HepG2 (cell line): ENCODE measurements at regions not wholly inside any gene's neighbourhood (a gene's known extent, or its start where the extent isn't known, plus 50 kb on each side); places are given as distances from the start of the nearest gene placed in this dataset.

Experiments
- ATAC-seq: fragments of 200-7000 bp; cut with Tn5 transposase; 3 replicates; pipeline ENCODE4 v1.9.1; 2020; ENCODE audit warnings: mild to moderate bottlenecking, moderate library complexity
- BruUV-seq: library from RNA; stranded (reverse); fragments of 400-500 nt; replicated peaks from 2 replicates; lab custom pipeline; 2021; lab: Mats Ljungman, UMichigan
- CTCF ChIA-PET: fragments of 300-600 bp; formaldehyde crosslinking; extraction: SDS; loops from one replicate; lab custom pipeline; 2021; ENCODE audit warnings: low total read pairs, inconsistent platforms, low intra/inter-chr PET ratio; lab: Yijun Ruan, JAX
- POLR2A ChIA-PET: fragments of 350-600 bp; sonication (Branson Sonifier 250); formaldehyde crosslinking; loops from one replicate; lab custom pipeline; 2020; ENCODE audit warnings: antibody characterized with exemption, inconsistent platforms; lab: Yijun Ruan, JAX
- DNase-seq: peaks from one replicate; pipeline ENCODE4 v3.0.0-alpha.2; 2015; ENCODE audit warnings: low spot score
- FAIRE-seq: peaks from 3 replicates; lab custom pipeline; 2011; peaks lifted over from hg19 to GRCh38; lab: Jason Lieb, UNC
- H2AFZ ChIP-seq: one replicate; pipeline ENCODE4 v1.6.1; 2011; ENCODE audit warnings: low read length, inconsistent platforms
- H3K27ac ChIP-seq: fragments of 300-600 bp; 3 replicates; pipeline ENCODE4 v1.8.0; 2011; ENCODE audit warnings: mixed run types, mild to moderate bottlenecking, mixed read lengths, low read length, inconsistent platforms; ENCODE audit not compliant: insufficient read depth; ENCODE audit errors: extremely low read length
- H3K27me3 ChIP-seq, 2 experiments: fragments of 200-600 bp in 1 of 2; 2 replicates in 1 of 2; 3 replicates in 1 of 2; pipeline versions ENCODE4 v1.6.0 to v1.8.0; 2011; ENCODE audit warnings: low read length in 2 of 2, mild to moderate bottlenecking in 2 of 2, moderate library complexity in 2 of 2, inconsistent platforms in 1 of 2; ENCODE audit not compliant: insufficient read depth in 2 of 2, control insufficient read depth in 1 of 2
- H3K36me3 ChIP-seq, 2 experiments: fragments of 200-600 bp in 1 of 2; replicated peaks in 1 of 2; 2 replicates in 1 of 2; 3 replicates in 1 of 2; pipeline versions ENCODE4 v1.5.1 to v1.8.0; 2011; ENCODE audit warnings: low read length in 2 of 2, inconsistent platforms in 1 of 2; ENCODE audit not compliant: insufficient read depth in 2 of 2, control insufficient read depth in 1 of 2
- H3K4me1 ChIP-seq: 2 replicates; pipeline ENCODE4 v1.5.1; 2012; ENCODE audit warnings: low read length, inconsistent platforms; ENCODE audit not compliant: insufficient read depth
- H3K4me2 ChIP-seq: 2 replicates; pipeline ENCODE4 v1.6.0; 2011; ENCODE audit warnings: low read depth, low read length, inconsistent platforms
- H3K4me3 ChIP-seq, 3 experiments: fragments of 200-600 bp in 1 of 3; sonication (generic), shearing (Covaris generic) in 1 of 3; replicated peaks in 1 of 3; 2 replicates each; pipeline ENCODE4 v1.5.1; 2011 to 2016; ENCODE audit warnings: low read length in 3 of 3, inconsistent platforms in 2 of 3, low read depth in 2 of 3, mild to moderate bottlenecking in 2 of 3, control low read depth in 1 of 3, mixed read lengths in 1 of 3; ENCODE audit not compliant: insufficient read depth in 1 of 3
- H3K79me2 ChIP-seq: one replicate; pipeline ENCODE4 v1.6.1; 2011; ENCODE audit warnings: low read length, inconsistent platforms; ENCODE audit not compliant: insufficient read depth
- H3K9ac ChIP-seq: 2 replicates; pipeline ENCODE4 v1.6.0; 2011; ENCODE audit warnings: mild to moderate bottlenecking, low read depth, low read length, inconsistent platforms; ENCODE audit not compliant: insufficient read depth
- H3K9me3 ChIP-seq: 2 replicates; pipeline ENCODE4 v1.5.1; 2012; ENCODE audit warnings: mild to moderate bottlenecking, low read length
- H4K20me1 ChIP-seq: 2 replicates; pipeline ENCODE4 v1.6.0; 2011; ENCODE audit warnings: inconsistent platforms, mild to moderate bottlenecking, low read length, moderate library complexity; ENCODE audit not compliant: insufficient read depth
- CCDC6 ChIP-seq: sonication (generic); formaldehyde crosslinking; IDR thresholded peaks from 2 replicates; pipeline ENCODE4 v1.8.1; 2022; ENCODE audit warnings: mild to moderate bottlenecking, missing genetic modification reagents, moderate library complexity
- ELF3 ChIP-seq: IDR thresholded peaks from 2 replicates; pipeline ENCODE4 v1.6.1; 2016; ENCODE audit warnings: missing genetic modification reagents, missing compliant biosample characterization
- SMAD3 ChIP-seq: sonication (generic); formaldehyde crosslinking; IDR thresholded peaks from 2 replicates; pipeline ENCODE4 v1.4.0; 2020; ENCODE audit warnings: missing genetic modification reagents
- SRSF1 ChIP-seq: fragments of 200-400 bp; formaldehyde crosslinking; optimal IDR thresholded peaks from 2 replicates; pipeline ENCODE3; 2017; ENCODE audit warnings: mild to moderate bottlenecking, low read depth, low read length, moderate library complexity
- SUZ12 ChIP-seq: fragments of 150-350 bp; IDR thresholded peaks from 2 replicates; pipeline ENCODE4 v1.6.1; 2014; ENCODE audit warnings: low read depth, low read length
- TAF15 ChIP-seq: fragments of 200-400 bp; formaldehyde crosslinking; IDR thresholded peaks from one replicate; pipeline ENCODE4 v1.6.1; 2018; ENCODE audit warnings: mild to moderate bottlenecking, low read depth, low read length; ENCODE audit not compliant: poor library complexity, severe bottlenecking
- TCF12 ChIP-seq, 2 experiments: fragments of 450-650 bp in 1 of 2; sonication (generic) in 1 of 2; formaldehyde crosslinking in 1 of 2; IDR thresholded peaks; 2 replicates each; pipeline versions ENCODE4 v1.6.1 to v1.8.0; 2017 to 2022; ENCODE audit warnings: antibody characterized with exemption in 1 of 2, mild to moderate bottlenecking in 1 of 2, missing genetic modification reagents in 1 of 2, moderate library complexity in 1 of 2
- ZNF143 ChIP-seq: sonication (generic); formaldehyde crosslinking; IDR thresholded peaks from 2 replicates; pipeline ENCODE4 v1.4.0; 2020; ENCODE audit warnings: missing genetic modification reagents
- ZNF256 ChIP-seq: sonication (generic); formaldehyde crosslinking; conservative IDR thresholded peaks from 2 replicates; pipeline ENCODE4 v1.4.0; 2020; ENCODE audit warnings: missing genetic modification reagents
- ZNF350 ChIP-seq: sonication (generic); formaldehyde crosslinking; IDR thresholded peaks from 2 replicates; pipeline ENCODE4 v1.4.0; 2020; ENCODE audit warnings: mild to moderate bottlenecking, low read depth, missing genetic modification reagents, borderline replicate concordance
- ZSCAN12 ChIP-seq: sonication (generic); formaldehyde crosslinking; IDR thresholded peaks from 2 replicates; pipeline ENCODE4 v1.9.0; 2021; ENCODE audit warnings: mild to moderate bottlenecking, missing genetic modification reagents
- WGBS: methylation state at CpG from one replicate; pipeline ENCODE4 v1.1.6; 2017; ENCODE audit warnings: low lambda C conversion rate; 5-methylcytosine and 5-hydroxymethylcytosine counted together
- in situ Hi-C: cut with HindIII; loops from 2 replicates; pipeline ENCODE4 v1.10.0; 2017; ENCODE audit warnings: low pct_unique_long_range_greater_than_20kb; ENCODE audit not compliant: extremely low pct_ligation_motif_present
- intact Hi-C: fragments of 100-400 bp; cut with micrococcal nuclease; formaldehyde crosslinking; loops from one replicate; pipeline ENCODE4 v1.10.0; 2022; ENCODE audit not compliant: unreplicated experiment
- TF ChIP-seq, protein P1 (sequence below): sonication (generic); formaldehyde crosslinking; IDR thresholded peaks from 2 replicates; pipeline ENCODE4 v1.4.0; 2020; ENCODE audit warnings: missing genetic modification reagents

DNA sequence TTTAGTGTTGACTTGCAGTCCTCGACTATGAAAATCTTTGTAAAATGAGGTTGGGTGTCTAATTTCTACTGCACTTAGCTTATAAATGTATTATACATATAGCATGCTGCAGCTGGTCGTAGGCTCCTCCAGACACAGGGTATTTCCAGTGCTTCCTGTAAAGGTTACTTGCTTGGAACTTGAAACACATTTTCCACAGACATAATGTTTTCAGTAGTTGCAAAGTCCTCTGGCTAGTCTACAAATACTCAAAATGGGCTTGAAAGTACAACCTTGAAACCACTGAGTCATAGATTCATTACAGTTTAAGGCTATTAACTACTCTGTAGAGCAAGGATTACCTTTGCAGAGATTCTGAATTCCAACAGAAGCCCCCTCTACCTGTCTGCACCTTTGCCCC is 464.1 kb downstream of the RAP2B start:
- Histone ChIP-seq H3K9ac (no peak overlapping the region), H3K27ac (no peak overlapping the region), H4K20me1 (no peaks in the 10 kb centered on the region), H3K4me3 (no peak overlapping the region), H3K36me3 (no peaks in the 10 kb centered on the region), H2AFZ (no peak overlapping the region), H3K4me1 (no peaks in the 10 kb centered on the region), H3K79me2 (no peaks in the 10 kb centered on the region), H3K9me3 (no peaks in the 10 kb centered on the region), H3K4me2 (no peak overlapping the region), H3K27me3 (no peaks in the 10 kb centered on the region)
- no peak for ATAC-seq
- no peak for FAIRE-seq
- intact Hi-C loops (no loop called here), in situ Hi-C loops (no loop called here)
- 4% methylated on average over 2 of the region's 2 CpGs for WGBS
- BruUV-seq: no TSS peak
- CTCF ChIA-PET: no interaction called here
- POLR2A ChIA-PET: no interaction called here
- no peak for DNase-seq
- TF ChIP-seq ZNF350 (CRISPR knock-in tag): no peak

DNA sequence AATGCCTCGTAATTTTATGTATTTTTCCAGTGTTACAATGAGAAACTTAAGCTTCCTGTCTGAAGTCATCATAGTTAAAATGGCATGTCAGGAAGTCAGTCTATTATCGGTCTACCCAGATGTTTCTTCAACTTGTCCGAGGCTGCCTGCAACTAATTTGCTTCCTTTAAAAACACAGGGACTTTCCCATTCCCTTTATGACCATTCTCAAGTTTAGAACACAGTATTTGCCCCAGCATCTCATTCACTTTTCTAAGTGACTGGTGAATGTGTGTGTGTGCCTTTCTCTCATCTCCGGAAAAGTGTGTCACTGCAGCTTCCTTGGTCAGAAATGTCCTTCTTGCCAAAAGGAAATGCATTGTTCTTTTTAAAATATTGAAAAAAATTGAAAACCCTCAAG is 466.6 kb downstream of the RAP2B start:
- Histone ChIP-seq H3K36me3 (no peaks in the 10 kb centered on the region), H2AFZ (no peak overlapping the region), H3K4me2 (no peak overlapping the region), H3K9ac (no peak overlapping the region), H4K20me1 (no peaks in the 10 kb centered on the region), H3K79me2 (no peaks in the 10 kb centered on the region), H3K27me3 (no peaks in the 10 kb centered on the region), H3K4me3 (no peak overlapping the region), H3K27ac (no peak overlapping the region), H3K9me3 (no peaks in the 10 kb centered on the region), H3K4me1 (no peaks in the 10 kb centered on the region)
- 9% methylated on average over 4 of the region's 4 CpGs for WGBS
- intact Hi-C loops (no loop called here), in situ Hi-C loops (no loop called here)
- ATAC-seq (no peak), FAIRE-seq (no peak), DNase-seq (no peak)
- ChIA-PET POLR2A (no interaction called here), CTCF (no interaction called here)
- no TSS peak for BruUV-seq
- TF ChIP-seq SRSF1 (no peak), ZSCAN12 (no peak), ZNF143 (no peak), SMAD3 (CRISPR knock-in tag) (no peak), TAF15 (no peak), TCF12 (IDR thresholded peaks at IDR 0.05) (no peak), TCF12 (CRISPR knock-in tag; IDR thresholded peaks at IDR 0.05) (no peak), CCDC6 (CRISPR knock-in tag) (no peak), ELF3 (CRISPR knock-in tag) (no peak), ZNF256 (CRISPR knock-in tag) (no peak), SUZ12 (no peak)
- TF ChIP-seq, protein P1, sequence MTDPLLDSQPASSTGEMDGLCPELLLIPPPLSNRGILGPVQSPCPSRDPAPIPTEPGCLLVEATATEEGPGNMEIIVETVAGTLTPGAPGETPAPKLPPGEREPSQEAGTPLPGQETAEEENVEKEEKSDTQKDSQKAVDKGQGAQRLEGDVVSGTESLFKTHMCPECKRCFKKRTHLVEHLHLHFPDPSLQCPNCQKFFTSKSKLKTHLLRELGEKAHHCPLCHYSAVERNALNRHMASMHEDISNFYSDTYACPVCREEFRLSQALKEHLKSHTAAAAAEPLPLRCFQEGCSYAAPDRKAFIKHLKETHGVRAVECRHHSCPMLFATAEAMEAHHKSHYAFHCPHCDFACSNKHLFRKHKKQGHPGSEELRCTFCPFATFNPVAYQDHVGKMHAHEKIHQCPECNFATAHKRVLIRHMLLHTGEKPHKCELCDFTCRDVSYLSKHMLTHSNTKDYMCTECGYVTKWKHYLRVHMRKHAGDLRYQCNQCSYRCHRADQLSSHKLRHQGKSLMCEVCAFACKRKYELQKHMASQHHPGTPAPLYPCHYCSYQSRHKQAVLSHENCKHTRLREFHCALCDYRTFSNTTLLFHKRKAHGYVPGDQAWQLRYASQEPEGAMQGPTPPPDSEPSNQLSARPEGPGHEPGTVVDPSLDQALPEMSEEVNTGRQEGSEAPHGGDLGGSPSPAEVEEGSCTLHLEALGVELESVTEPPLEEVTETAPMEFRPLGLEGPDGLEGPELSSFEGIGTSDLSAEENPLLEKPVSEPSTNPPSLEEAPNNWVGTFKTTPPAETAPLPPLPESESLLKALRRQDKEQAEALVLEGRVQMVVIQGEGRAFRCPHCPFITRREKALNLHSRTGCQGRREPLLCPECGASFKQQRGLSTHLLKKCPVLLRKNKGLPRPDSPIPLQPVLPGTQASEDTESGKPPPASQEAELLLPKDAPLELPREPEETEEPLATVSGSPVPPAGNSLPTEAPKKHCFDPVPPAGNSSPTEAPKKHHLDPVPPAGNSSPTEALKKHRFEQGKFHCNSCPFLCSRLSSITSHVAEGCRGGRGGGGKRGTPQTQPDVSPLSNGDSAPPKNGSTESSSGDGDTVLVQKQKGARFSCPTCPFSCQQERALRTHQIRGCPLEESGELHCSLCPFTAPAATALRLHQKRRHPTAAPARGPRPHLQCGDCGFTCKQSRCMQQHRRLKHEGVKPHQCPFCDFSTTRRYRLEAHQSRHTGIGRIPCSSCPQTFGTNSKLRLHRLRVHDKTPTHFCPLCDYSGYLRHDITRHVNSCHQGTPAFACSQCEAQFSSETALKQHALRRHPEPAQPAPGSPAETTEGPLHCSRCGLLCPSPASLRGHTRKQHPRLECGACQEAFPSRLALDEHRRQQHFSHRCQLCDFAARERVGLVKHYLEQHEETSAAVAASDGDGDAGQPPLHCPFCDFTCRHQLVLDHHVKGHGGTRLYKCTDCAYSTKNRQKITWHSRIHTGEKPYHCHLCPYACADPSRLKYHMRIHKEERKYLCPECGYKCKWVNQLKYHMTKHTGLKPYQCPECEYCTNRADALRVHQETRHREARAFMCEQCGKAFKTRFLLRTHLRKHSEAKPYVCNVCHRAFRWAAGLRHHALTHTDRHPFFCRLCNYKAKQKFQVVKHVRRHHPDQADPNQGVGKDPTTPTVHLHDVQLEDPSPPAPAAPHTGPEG (CRISPR knock-in tag): no peak
